ENCODE measurements at regions not wholly inside any gene's neighbourhood (a gene's known extent, or its start where the extent isn't known, plus 50 kb on each side); places are given as distances from the start of the nearest gene placed in this dataset.

GRCh38 chr10:25661632-25662031 is 272.4 kb upstream of the MYO3A start:
- Mint-ChIP-seq H3K27ac (no peak overlapping the region), H3K27me3 (peaks cover 2% of the 10 kb centered on the region), H3K9me3 (peaks cover 6% of the 10 kb centered on the region), H3K36me3 (ENCODE audit: low read depth) (no peaks in the 10 kb centered on the region), H3K4me3 (no peak overlapping the region), H3K4me1 (no peaks in the 10 kb centered on the region)
- DNase-seq (no peak), ATAC-seq (no peak)

DNA sequence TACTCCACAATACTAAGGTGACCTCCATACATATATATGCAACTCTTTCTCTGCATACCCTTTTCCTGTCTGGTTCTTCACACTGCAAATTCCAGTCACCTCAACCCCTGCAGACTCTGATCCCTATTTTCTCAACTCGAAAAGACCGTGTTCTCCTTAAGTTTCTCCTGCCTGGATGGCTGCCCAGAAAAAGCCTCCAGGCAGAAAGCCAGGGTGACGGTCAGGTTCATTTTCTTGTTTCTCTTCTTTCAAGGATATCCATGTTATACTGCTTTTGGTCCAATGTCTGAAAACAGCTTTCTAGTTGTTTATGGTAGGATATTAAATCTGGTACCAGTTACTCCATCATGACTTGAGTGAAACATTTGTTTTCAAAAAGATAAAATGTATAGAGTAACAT is 267.8 kb upstream of the MYO3A start:
- no peak for DNase-seq
- peaks cover 5% of the 10 kb centered on the region for H3K27me3 Mint-ChIP-seq
- H3K9me3 Mint-ChIP-seq: peaks cover 6% of the 10 kb centered on the region
- no peaks in the 10 kb centered on the region for H3K36me3 Mint-ChIP-seq (ENCODE audit: low read depth)
- H3K4me3 Mint-ChIP-seq: no peak overlapping the region
- H3K27ac Mint-ChIP-seq: no peak overlapping the region
- no peaks in the 10 kb centered on the region for H3K4me1 Mint-ChIP-seq
- ATAC-seq: no peak

GRCh38 chr10:25675204-25675603 is 258.8 kb upstream of the MYO3A start:
- Mint-ChIP-seq H3K36me3 (ENCODE audit: low read depth) (no peaks in the 10 kb centered on the region), H3K9me3 (peaks cover 6% of the 10 kb centered on the region), H3K4me3 (no peak overlapping the region), H3K27me3 (no peaks in the 10 kb centered on the region), H3K4me1 (no peaks in the 10 kb centered on the region), H3K27ac (no peak overlapping the region)
- no peak for DNase-seq
- no peak for ATAC-seq

DNA sequence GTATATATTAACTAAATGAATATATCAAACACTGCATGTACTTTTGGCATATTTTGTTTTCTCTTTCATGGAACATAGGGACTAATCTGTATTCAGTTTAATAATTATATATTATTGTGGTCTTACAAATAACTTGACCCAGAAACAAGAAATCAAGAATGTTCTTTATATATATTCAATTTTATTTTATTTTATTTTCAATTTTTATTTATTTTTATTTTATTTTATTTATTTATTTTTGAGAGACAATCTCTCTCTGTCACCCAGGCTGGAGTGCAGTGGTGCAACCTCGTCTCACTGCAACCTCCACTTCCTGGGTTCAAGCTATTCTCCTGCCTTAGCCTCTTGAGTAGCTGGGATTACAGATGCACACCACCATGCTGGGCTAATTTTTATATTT is 258.4 kb upstream of the MYO3A start:
- H3K4me3 Mint-ChIP-seq: no peak overlapping the region
- H3K9me3 Mint-ChIP-seq: peaks cover 6% of the 10 kb centered on the region
- H3K36me3 Mint-ChIP-seq (ENCODE audit: low read depth): no peaks in the 10 kb centered on the region
- DNase-seq: no peak
- H3K4me1 Mint-ChIP-seq: no peaks in the 10 kb centered on the region
- H3K27ac Mint-ChIP-seq: no peak overlapping the region
- no peak for ATAC-seq
- H3K27me3 Mint-ChIP-seq: no peaks in the 10 kb centered on the region

DNA sequence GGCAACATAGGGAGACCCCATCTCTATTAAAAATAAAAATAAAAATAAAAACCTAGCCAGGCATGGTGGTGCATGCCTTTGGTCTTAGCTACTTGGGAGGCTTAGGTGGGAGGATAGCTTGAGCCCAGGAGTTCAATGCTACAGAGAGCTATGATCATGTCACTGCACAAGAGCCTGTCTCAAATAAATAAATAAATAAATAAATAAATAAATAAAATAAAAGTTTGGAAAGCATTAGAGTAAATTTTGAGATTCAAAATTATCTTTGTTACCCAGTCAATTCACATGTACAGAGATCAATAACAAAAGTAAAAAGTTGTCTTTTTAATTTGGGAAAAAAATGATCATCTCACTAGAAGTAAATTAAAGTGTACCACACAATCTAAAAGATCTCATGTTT is 255.8 kb upstream of the MYO3A start:
- Mint-ChIP-seq H3K4me1 (no peaks in the 10 kb centered on the region), H3K36me3 (ENCODE audit: low read depth) (no peaks in the 10 kb centered on the region), H3K27me3 (no peaks in the 10 kb centered on the region), H3K4me3 (no peak overlapping the region), H3K27ac (no peak overlapping the region), H3K9me3 (peaks cover 6% of the 10 kb centered on the region)
- ATAC-seq (no peak), DNase-seq (no peak)

DNA sequence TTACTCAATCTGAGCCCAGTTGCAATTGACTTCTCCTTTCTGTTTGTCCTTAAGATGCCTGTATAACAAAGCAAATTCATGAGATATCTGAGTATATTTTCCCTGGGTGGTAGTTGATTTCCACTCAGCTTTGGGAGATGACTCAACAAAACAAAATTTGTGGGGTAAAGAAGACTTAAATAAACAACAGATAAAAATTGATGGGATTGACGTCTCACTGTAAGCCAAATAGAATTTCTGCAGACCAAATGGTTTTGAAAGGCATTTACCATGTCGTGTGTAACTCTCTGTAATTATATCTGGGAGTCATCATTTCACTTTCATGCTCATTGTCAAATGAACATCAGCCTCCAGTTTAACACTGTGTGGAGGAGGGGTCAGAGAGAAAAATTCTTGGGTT is 255.4 kb upstream of the MYO3A start:
- H3K4me3 Mint-ChIP-seq: no peak overlapping the region
- H3K36me3 Mint-ChIP-seq (ENCODE audit: low read depth): no peaks in the 10 kb centered on the region
- DNase-seq (no peak), ATAC-seq (no peak)
- no peak overlapping the region for H3K27ac Mint-ChIP-seq
- H3K4me1 Mint-ChIP-seq: no peaks in the 10 kb centered on the region
- peaks cover 6% of the 10 kb centered on the region for H3K9me3 Mint-ChIP-seq
- no peaks in the 10 kb centered on the region for H3K27me3 Mint-ChIP-seq

GRCh38 chr10:25682203-25682851 is 251.7 kb upstream of the MYO3A start:
- Mint-ChIP-seq H3K4me1 (no peaks in the 10 kb centered on the region), H3K9me3 (no peaks in the 10 kb centered on the region), H3K4me3 (no peak overlapping the region), H3K27ac (no peak overlapping the region), H3K36me3 (ENCODE audit: low read depth) (no peaks in the 10 kb centered on the region), H3K27me3 (no peaks in the 10 kb centered on the region)
- DNase-seq (no peak), ATAC-seq (no peak)

GRCh38 chr10:25683344-25683743 is 250.7 kb upstream of the MYO3A start:
- H3K4me1 Mint-ChIP-seq: no peaks in the 10 kb centered on the region
- H3K27me3 Mint-ChIP-seq: no peaks in the 10 kb centered on the region
- no peaks in the 10 kb centered on the region for H3K9me3 Mint-ChIP-seq
- no peak overlapping the region for H3K27ac Mint-ChIP-seq
- DNase-seq (no peak), ATAC-seq (no peak)
- no peak overlapping the region for H3K4me3 Mint-ChIP-seq
- no peaks in the 10 kb centered on the region for H3K36me3 Mint-ChIP-seq (ENCODE audit: low read depth)

DNA sequence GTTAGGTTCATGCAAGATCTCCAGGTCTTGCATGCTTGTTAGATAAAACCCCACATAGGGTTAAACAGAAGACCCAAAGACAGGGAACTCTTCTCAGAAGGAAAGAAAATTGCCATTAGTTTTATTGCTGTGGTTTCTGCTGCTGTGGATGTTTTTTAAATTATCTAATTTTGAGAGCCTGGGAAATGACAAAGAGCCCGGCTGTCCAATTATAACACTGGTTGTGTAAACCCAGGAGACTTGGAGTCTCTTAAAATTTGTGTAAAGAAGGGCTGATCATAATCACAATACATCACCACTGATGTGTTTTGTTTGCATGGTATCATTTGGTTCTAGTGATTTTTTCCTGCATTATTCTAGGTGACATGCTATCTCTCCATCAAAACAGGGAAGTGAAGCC is 246.5 kb upstream of the MYO3A start:
- Mint-ChIP-seq H3K4me1 (peaks cover 2% of the 10 kb centered on the region), H3K36me3 (ENCODE audit: low read depth) (no peaks in the 10 kb centered on the region), H3K27ac (no peak overlapping the region), H3K9me3 (no peaks in the 10 kb centered on the region), H3K27me3 (no peaks in the 10 kb centered on the region), H3K4me3 (no peak overlapping the region)
- DNase-seq (no peak), ATAC-seq (no peak)

GRCh38 chr10:25689346-25690100 is 244.5 kb upstream of the MYO3A start:
- no peaks in the 10 kb centered on the region for H3K36me3 Mint-ChIP-seq (ENCODE audit: low read depth)
- H3K27me3 Mint-ChIP-seq: no peaks in the 10 kb centered on the region
- peaks cover 2% of the 10 kb centered on the region for H3K4me1 Mint-ChIP-seq
- no peak for ATAC-seq
- no peak for DNase-seq
- H3K4me3 Mint-ChIP-seq: no peak overlapping the region
- no peak overlapping the region for H3K27ac Mint-ChIP-seq
- H3K9me3 Mint-ChIP-seq: no peaks in the 10 kb centered on the region

- H3K27ac Mint-ChIP-seq: no peak overlapping the region
- H3K27me3 Mint-ChIP-seq: no peaks in the 10 kb centered on the region
- H3K4me1 Mint-ChIP-seq: peaks cover 8% of the 10 kb centered on the region
- no peak for ATAC-seq
- DNase-seq: no peak
- no peaks in the 10 kb centered on the region for H3K36me3 Mint-ChIP-seq (ENCODE audit: low read depth)
- H3K4me3 Mint-ChIP-seq: no peak overlapping the region
- no peaks in the 10 kb centered on the region for H3K9me3 Mint-ChIP-seq
Observed at GRCh38 chr10:25692761-25693160, 241.3 kb upstream of the MYO3A start.

DNA sequence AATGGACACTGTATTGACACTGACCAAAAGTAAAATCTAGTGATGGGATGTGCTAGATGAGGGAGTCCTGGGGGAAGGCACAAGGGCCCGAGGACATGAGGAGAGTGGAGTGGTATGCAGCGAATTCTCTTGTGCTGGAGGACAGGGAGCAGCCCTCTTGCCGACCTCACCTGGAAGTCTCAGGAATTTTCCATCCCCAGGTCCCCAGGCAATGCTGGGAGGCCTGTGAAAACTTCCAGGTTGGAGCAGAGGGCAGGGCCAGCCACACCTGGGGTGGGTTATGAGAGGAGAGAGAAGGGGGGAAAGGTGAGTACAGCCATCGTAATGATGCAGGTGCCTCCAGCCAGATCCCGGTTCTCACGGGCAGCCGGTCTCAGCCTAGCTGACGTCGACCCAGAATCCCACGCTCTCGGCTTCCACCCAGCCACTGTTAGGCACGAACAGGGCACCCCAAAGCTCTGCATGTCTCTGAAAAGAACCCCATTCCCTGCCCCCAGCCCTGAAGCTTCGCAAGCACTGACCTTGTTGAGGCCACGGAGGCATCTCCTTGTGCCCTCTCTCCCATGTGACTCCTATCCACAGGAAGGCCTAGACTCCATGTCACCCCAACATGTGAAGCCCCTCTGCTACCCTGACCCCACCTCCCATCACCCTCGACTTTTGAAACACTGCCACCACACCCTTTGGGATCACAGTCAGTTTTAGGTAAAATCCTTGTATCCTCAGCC is 239.7 kb upstream of the MYO3A start:
- Mint-ChIP-seq H3K27ac (no peak overlapping the region), H3K4me1 (peaks cover 8% of the 10 kb centered on the region), H3K4me3 (no peak overlapping the region), H3K36me3 (ENCODE audit: low read depth) (no peaks in the 10 kb centered on the region), H3K27me3 (no peaks in the 10 kb centered on the region), H3K9me3 (no peaks in the 10 kb centered on the region)
- ATAC-seq (no peak), DNase-seq (no peak)

- Mint-ChIP-seq H3K4me1 (peaks cover 8% of the 10 kb centered on the region), H3K27ac (no peak overlapping the region), H3K4me3 (no peak overlapping the region), H3K9me3 (no peaks in the 10 kb centered on the region), H3K36me3 (ENCODE audit: low read depth) (no peaks in the 10 kb centered on the region), H3K27me3 (no peaks in the 10 kb centered on the region)
- ATAC-seq (no peak), DNase-seq (no peak)
Observed at GRCh38 chr10:25694971-25695370, 239.1 kb upstream of the MYO3A start.

DNA sequence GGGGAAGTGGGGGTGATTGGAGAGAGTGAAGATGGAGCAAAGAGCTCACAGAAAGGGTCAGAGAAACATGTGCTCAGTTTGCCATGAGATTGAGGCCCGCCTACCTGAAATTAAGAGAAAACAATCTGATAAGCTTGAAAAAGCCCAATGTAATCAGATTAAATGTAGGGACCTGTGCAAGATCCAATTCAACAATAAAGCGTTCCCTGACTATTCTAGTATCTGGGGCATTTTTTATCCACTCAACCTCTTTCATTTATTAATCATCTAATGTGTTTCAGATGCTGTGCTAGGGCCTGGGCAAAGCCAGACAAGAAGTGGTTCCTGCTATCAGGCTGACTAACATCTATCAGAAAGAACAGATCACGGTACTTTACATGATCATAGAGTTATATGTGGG is 238.4 kb upstream of the MYO3A start:
- H3K27me3 Mint-ChIP-seq: no peaks in the 10 kb centered on the region
- H3K4me1 Mint-ChIP-seq: peaks cover 6% of the 10 kb centered on the region
- H3K9me3 Mint-ChIP-seq: no peaks in the 10 kb centered on the region
- ATAC-seq (no peak), DNase-seq (no peak)
- no peak overlapping the region for H3K4me3 Mint-ChIP-seq
- no peaks in the 10 kb centered on the region for H3K36me3 Mint-ChIP-seq (ENCODE audit: low read depth)
- H3K27ac Mint-ChIP-seq: no peak overlapping the region

GRCh38 chr10:25696013-25696708 is 237.9 kb upstream of the MYO3A start:
- Mint-ChIP-seq H3K4me3 (no peak overlapping the region), H3K27ac (no peak overlapping the region), H3K36me3 (ENCODE audit: low read depth) (no peaks in the 10 kb centered on the region), H3K9me3 (no peaks in the 10 kb centered on the region), H3K27me3 (no peaks in the 10 kb centered on the region), H3K4me1 (peaks cover 8% of the 10 kb centered on the region)
- ATAC-seq: no peak
- no peak for DNase-seq

All from activated naive CD8-positive, alpha-beta T cell treated with anti-CD3 and anti-CD28 coated beads, Interleukin-2, amount 50 U/mL, for 24 hours (primary cell).